Activated B cell treated with CpG ODN at 0.5 μM for 24 hours (primary cell): ENCODE measurements at regions not wholly inside any gene's neighbourhood (a gene's known extent, or its start where the extent isn't known, plus 50 kb on each side); places are given as distances from the start of the nearest gene placed in this dataset.

Source experiments
- ATAC-seq: fragments of 200-7000 bp; cut with Tn5 transposase; one replicate; pipeline ENCODE4 v1.10.0; 2021; ENCODE audit warnings: low read depth, mild to moderate bottlenecking, moderate library complexity
- CTCF ChIA-PET: fragments of 350-600 bp; sonication (Branson Sonifier 250); formaldehyde crosslinking; loops from one replicate; lab custom pipeline; 2021; ENCODE audit warnings: antibody characterized with exemption; lab: Charles Lee
- POLR2A ChIA-PET: fragments of 350-600 bp; sonication (Branson Sonifier 250); formaldehyde crosslinking; loops from one replicate; lab custom pipeline; 2021; ENCODE audit warnings: antibody characterized with exemption; lab: Charles Lee
- DNase-seq: peaks from one replicate; pipeline ENCODE4 v3.0.0; 2022
- H3K27ac Mint-ChIP-seq: one replicate; pipeline ENCODE4 v1.8.0; 2020; ENCODE audit warnings: mixed read lengths
- H3K27me3 Mint-ChIP-seq: one replicate; pipeline ENCODE4 v1.8.0; 2021; ENCODE audit warnings: mixed read lengths
- H3K36me3 Mint-ChIP-seq: one replicate; pipeline ENCODE4 v1.8.0; 2021; ENCODE audit warnings: low read depth, mixed read lengths
- H3K4me1 Mint-ChIP-seq: one replicate; pipeline ENCODE4 v1.8.0; 2021; ENCODE audit warnings: mixed read lengths
- H3K4me3 Mint-ChIP-seq: one replicate; pipeline ENCODE4 v1.8.0; 2020; ENCODE audit warnings: mild to moderate bottlenecking, mixed read lengths
- H3K9me3 Mint-ChIP-seq: one replicate; pipeline ENCODE4 v1.8.0; 2020; ENCODE audit warnings: mixed read lengths
- CTCF ChIP-seq: fragments of 200-600 bp; IDR thresholded peaks from one replicate; pipeline ENCODE4 v1.8.0; 2022; ENCODE audit warnings: antibody characterized with exemption, mild to moderate bottlenecking
- intact Hi-C: fragments of 100-400 bp; cut with micrococcal nuclease; formaldehyde crosslinking; loops from one replicate; pipeline ENCODE4 v1.15.1; 2024

- Mint-ChIP-seq H3K27me3 (no peaks in the 10 kb centered on the region), H3K4me3 (no peak overlapping the region), H3K27ac (no peak overlapping the region), H3K9me3 (peaks cover 2% of the 10 kb centered on the region), H3K4me1 (no peaks in the 10 kb centered on the region), H3K36me3 (no peaks in the 10 kb centered on the region)
- ATAC-seq (no peak), DNase-seq (no peak)
- intact Hi-C loops: no loop called here
- ChIA-PET CTCF (no interaction called here), POLR2A (no interaction called here)
- no peak for TF ChIP-seq CTCF
These were observed 446.6 kb upstream of the BCHE start for GRCh38 chr3:166283840-166284239.

GRCh38 chr3:166282931-166283330, 445.7 kb upstream of the BCHE start:
- no peak for TF ChIP-seq CTCF
- H3K4me1 Mint-ChIP-seq: no peaks in the 10 kb centered on the region
- intact Hi-C loops: no loop called here
- H3K36me3 Mint-ChIP-seq: no peaks in the 10 kb centered on the region
- H3K27ac Mint-ChIP-seq: no peak overlapping the region
- CTCF ChIA-PET: no interaction called here
- no peaks in the 10 kb centered on the region for H3K27me3 Mint-ChIP-seq
- no peak for DNase-seq
- no peak overlapping the region for H3K4me3 Mint-ChIP-seq
- POLR2A ChIA-PET: no interaction called here
- ATAC-seq: no peak
- peaks cover 5% of the 10 kb centered on the region for H3K9me3 Mint-ChIP-seq

DNA sequence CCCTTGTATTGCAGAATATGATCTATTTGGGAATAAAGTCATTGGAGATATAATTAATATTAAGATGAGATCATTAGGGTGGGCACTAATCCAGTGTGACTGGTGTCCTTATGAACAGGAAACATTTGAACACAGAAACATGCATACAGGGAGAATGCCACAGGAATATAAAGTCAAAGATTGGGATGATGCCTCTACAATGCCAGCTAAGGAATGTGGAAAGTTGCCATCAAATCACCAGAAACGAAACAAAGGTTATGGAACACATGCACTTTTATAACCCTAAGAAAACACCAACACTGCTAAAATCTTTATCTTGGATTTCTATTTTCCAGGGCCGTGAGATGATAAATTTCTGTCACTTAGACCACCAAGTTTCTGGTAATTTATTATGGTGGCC, 442.4 kb upstream of the BCHE start:
- no peak for ATAC-seq
- TF ChIP-seq CTCF: no peak
- Mint-ChIP-seq H3K4me3 (no peak overlapping the region), H3K36me3 (no peaks in the 10 kb centered on the region), H3K27me3 (no peaks in the 10 kb centered on the region), H3K4me1 (no peaks in the 10 kb centered on the region), H3K9me3 (peaks cover 5% of the 10 kb centered on the region), H3K27ac (no peak overlapping the region)
- ChIA-PET CTCF (no interaction called here), POLR2A (no interaction called here)
- DNase-seq: no peak
- intact Hi-C loops: no loop called here

DNA sequence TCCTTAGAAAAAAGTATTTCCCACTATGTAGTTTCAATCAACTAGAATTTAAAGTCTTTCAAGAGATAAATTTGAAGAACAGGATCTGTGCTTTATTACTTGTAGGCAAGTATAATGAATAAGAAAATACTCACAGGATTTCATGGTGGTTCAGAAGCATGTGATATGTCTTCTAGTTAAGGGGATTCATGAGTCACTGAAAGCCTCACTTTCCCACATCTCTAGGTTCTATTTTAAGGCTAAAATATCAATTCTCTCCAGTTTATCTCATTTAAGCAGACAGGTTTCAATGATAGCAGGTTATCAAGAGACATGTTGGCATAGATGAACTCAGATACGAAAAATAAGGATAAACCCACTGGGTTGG, 437.8 kb upstream of the BCHE start:
- DNase-seq (no peak), ATAC-seq (no peak)
- no peaks in the 10 kb centered on the region for H3K27me3 Mint-ChIP-seq
- CTCF ChIA-PET: no interaction called here
- H3K4me3 Mint-ChIP-seq: no peak overlapping the region
- H3K9me3 Mint-ChIP-seq: peaks cover 5% of the 10 kb centered on the region
- no peak for TF ChIP-seq CTCF
- POLR2A ChIA-PET: no interaction called here
- H3K4me1 Mint-ChIP-seq: no peaks in the 10 kb centered on the region
- H3K27ac Mint-ChIP-seq: no peak overlapping the region
- intact Hi-C loops: no loop called here
- H3K36me3 Mint-ChIP-seq: no peaks in the 10 kb centered on the region

DNA sequence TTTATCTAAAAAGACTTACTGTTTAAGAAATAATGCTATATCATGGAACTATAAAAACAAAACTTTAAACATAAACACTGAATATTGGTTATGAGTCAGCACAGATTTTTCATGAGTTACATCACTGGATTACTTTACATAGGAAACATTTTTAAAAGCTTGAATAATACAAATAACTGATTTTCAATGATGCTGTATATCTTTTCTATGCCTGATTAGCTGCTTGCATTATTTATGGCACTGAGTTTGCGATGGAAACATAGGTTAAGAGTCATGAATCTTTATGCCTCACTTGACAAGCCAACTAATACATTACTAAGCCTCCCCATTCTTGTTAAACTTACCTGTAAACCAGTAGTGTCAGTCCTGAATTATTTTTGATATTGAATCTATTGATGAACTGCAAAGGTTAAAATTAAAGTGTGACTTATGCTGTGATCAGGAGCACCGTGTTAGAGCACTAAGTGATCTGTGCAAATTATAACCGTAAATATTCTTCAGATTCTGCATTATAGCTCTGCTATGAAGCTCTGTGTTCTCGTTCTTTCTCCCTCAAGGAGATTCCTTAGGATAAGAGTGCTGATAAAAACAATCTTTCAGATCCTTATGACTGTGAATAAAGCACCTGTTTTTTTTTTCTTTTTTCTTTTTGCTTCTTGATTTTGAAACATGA, 437.3 kb upstream of the BCHE start:
- Mint-ChIP-seq H3K27me3 (no peaks in the 10 kb centered on the region), H3K9me3 (peaks cover 5% of the 10 kb centered on the region), H3K27ac (no peak overlapping the region), H3K4me3 (no peak overlapping the region), H3K4me1 (no peaks in the 10 kb centered on the region), H3K36me3 (no peaks in the 10 kb centered on the region)
- ChIA-PET POLR2A (no interaction called here), CTCF (no interaction called here)
- TF ChIP-seq CTCF: no peak
- ATAC-seq (no peak), DNase-seq (no peak)
- intact Hi-C loops: no loop called here
